Vagina (tissue), 2 donors: ENCODE measurements at regions not wholly inside any gene's neighbourhood (a gene's known extent, or its start where the extent isn't known, plus 50 kb on each side); places are given as distances from the start of the nearest gene placed in this dataset.
"Not testable (repeated sequence)": the region's sequence is repeated elsewhere in the genome, so short reads cannot be mapped to it uniquely, and the experiment has no call there.

Experiments
- CTCF ChIP-seq, 3 experiments: fragments of 450-650 bp in 2 of 3; fragments of 200-600 bp in 1 of 3; sonication (generic) in 1 of 3; IDR thresholded peaks; one replicate each; pipeline ENCODE4 v1.5.1; 2017 to 2019; ENCODE audit warnings: antibody characterized with exemption in 3 of 3, mild to moderate bottlenecking in 2 of 3, moderate library complexity in 2 of 3
- POLR2A ChIP-seq, 2 donors: fragments of 450-650 bp; IDR thresholded peaks; one replicate each; pipeline ENCODE4 v1.6.1; 2017; ENCODE audit warnings: antibody characterized with exemption in 2 of 2, mild to moderate bottlenecking in 2 of 2, moderate library complexity in 2 of 2
- POLR2AphosphoS5 ChIP-seq, 2 donors: sonication (generic); formaldehyde crosslinking; IDR thresholded peaks; one replicate each; pipeline ENCODE4 v1.9.0; 2017; ENCODE audit warnings: antibody characterized with exemption in 2 of 2, mild to moderate bottlenecking in 2 of 2, low read depth in 1 of 2; ENCODE audit not compliant: insufficient read depth in 1 of 2

- not testable (repeated sequence) for TF ChIP-seq CTCF (IDR thresholded peaks at IDR 0.05); POLR2A (IDR thresholded peaks at IDR 0.05); POLR2AphosphoS5 (IDR thresholded peaks at IDR 0.05; ENCODE audit: insufficient read depth in 1 of 2, low read depth in 1 of 2)
Observed at GRCh38 chr9:65442116-65442515, 157.1 kb upstream of the FOXD4L5 start.
